Type B pancreatic cell (in vitro differentiated cells): ENCODE measurements at regions not wholly inside any gene's neighbourhood (a gene's known extent, or its start where the extent isn't known, plus 50 kb on each side); places are given as distances from the start of the nearest gene placed in this dataset.

ENCODE experiments used
- DNase-seq: peaks from one replicate; pipeline ENCODE4 v3.0.0; 2021; ENCODE audit warnings: mixed read lengths; ENCODE audit not compliant: unreplicated experiment; ENCODE audit errors: extremely low spot score
- H3K27ac Mint-ChIP-seq: 2 replicates; pipeline ENCODE4 v1.8.0; 2021; ENCODE audit warnings: mild to moderate bottlenecking, mixed read lengths
- H3K27me3 Mint-ChIP-seq: 2 replicates; pipeline ENCODE4 v1.8.0; 2021; ENCODE audit warnings: mixed read lengths
- H3K36me3 Mint-ChIP-seq: 2 replicates; pipeline ENCODE4 v1.8.0; 2021; ENCODE audit warnings: mixed read lengths
- H3K4me1 Mint-ChIP-seq: one replicate; pipeline ENCODE4 v1.8.0; 2021; ENCODE audit warnings: mixed read lengths; ENCODE audit not compliant: unreplicated experiment
- H3K4me3 Mint-ChIP-seq: 2 replicates; pipeline ENCODE4 v1.8.0; 2021; ENCODE audit warnings: mild to moderate bottlenecking, mixed read lengths
- H3K9me3 Mint-ChIP-seq: 2 replicates; pipeline ENCODE4 v1.8.0; 2021; ENCODE audit warnings: mixed read lengths
- CTCF ChIP-seq: fragments of 200-600 bp; sonication (generic); conservative IDR thresholded peaks from 2 replicates; pipeline ENCODE4 v1.5.0; 2021; ENCODE audit warnings: antibody characterized with exemption, mild to moderate bottlenecking

- H3K4me3 Mint-ChIP-seq, result no peak overlapping the region
- H3K27ac Mint-ChIP-seq, result peak overlapping the region; percentile 9
- H3K27me3 Mint-ChIP-seq, result no peaks in the 10 kb centered on the region
- TF ChIP-seq CTCF, result no peak
- no peaks in the 10 kb centered on the region for H3K9me3 Mint-ChIP-seq
- no peaks in the 10 kb centered on the region for H3K36me3 Mint-ChIP-seq
- no peak for DNase-seq
- H3K4me1 Mint-ChIP-seq, result peaks cover 22% of the 10 kb centered on the region
Measured at GRCh38 chr3:182723596-182723995, 69.7 kb upstream of the ATP11B start.

- Mint-ChIP-seq H3K36me3 (no peaks in the 10 kb centered on the region), H3K27me3 (no peaks in the 10 kb centered on the region), H3K4me3 (peak overlapping the region; percentile 51), H3K27ac (peak overlapping the region; percentile 82), H3K9me3 (no peaks in the 10 kb centered on the region), H3K4me1 (peaks cover 26% of the 10 kb centered on the region)
- no peak for TF ChIP-seq CTCF
- DNase-seq, result no peak
Measured at GRCh38 chr3:182725372-182726251, 67.7 kb upstream of the ATP11B start.

GRCh38 chr3:182726258-182727142 lies 66.8 kb upstream of the ATP11B start:
- no peak for TF ChIP-seq CTCF
- Mint-ChIP-seq H3K27me3 (no peaks in the 10 kb centered on the region), H3K4me3 (peak overlapping the region; percentile 51), H3K27ac (peak overlapping the region; percentile 82), H3K36me3 (no peaks in the 10 kb centered on the region), H3K9me3 (no peaks in the 10 kb centered on the region), H3K4me1 (peaks cover 26% of the 10 kb centered on the region)
- DNase-seq, result no peak

- Mint-ChIP-seq H3K9me3 (no peaks in the 10 kb centered on the region), H3K27me3 (no peaks in the 10 kb centered on the region), H3K27ac (no peak overlapping the region), H3K36me3 (no peaks in the 10 kb centered on the region), H3K4me1 (peaks cover 26% of the 10 kb centered on the region), H3K4me3 (no peak overlapping the region)
- no peak for DNase-seq
- no peak for TF ChIP-seq CTCF
Measured at GRCh38 chr3:182728238-182728637, 65.1 kb upstream of the ATP11B start.

GRCh38 chr3:182729903-182730674 lies 63.2 kb upstream of the ATP11B start:
- no peaks in the 10 kb centered on the region for H3K9me3 Mint-ChIP-seq
- peak overlapping the region; percentile 6 for H3K27ac Mint-ChIP-seq
- H3K27me3 Mint-ChIP-seq, result no peaks in the 10 kb centered on the region
- no peak for DNase-seq
- H3K4me3 Mint-ChIP-seq, result no peak overlapping the region
- no peaks in the 10 kb centered on the region for H3K36me3 Mint-ChIP-seq
- H3K4me1 Mint-ChIP-seq, result peaks cover 24% of the 10 kb centered on the region
- TF ChIP-seq CTCF, result no peak
